ENCODE measurements at regions not wholly inside any gene's neighbourhood (a gene's known extent, or its start where the extent isn't known, plus 50 kb on each side); places are given as distances from the start of the nearest gene placed in this dataset.

- Mint-ChIP-seq H3K27me3 (no peaks in the 10 kb centered on the region), H3K27ac (no peak overlapping the region), H3K4me1 (ENCODE audit: low read depth) (no peaks in the 10 kb centered on the region), H3K9me3 (no peaks in the 10 kb centered on the region), H3K4me3 (no peak overlapping the region), H3K36me3 (ENCODE audit: low read depth) (no peaks in the 10 kb centered on the region)
These were observed 162.8 kb downstream of the ZIC5 start for GRCh38 chr13:99808786-99809185.

- Mint-ChIP-seq H3K36me3 (ENCODE audit: low read depth) (no peaks in the 10 kb centered on the region), H3K27me3 (no peaks in the 10 kb centered on the region), H3K27ac (no peak overlapping the region), H3K4me3 (no peak overlapping the region), H3K9me3 (no peaks in the 10 kb centered on the region), H3K4me1 (ENCODE audit: low read depth) (no peaks in the 10 kb centered on the region)
These were observed 164.9 kb downstream of the ZIC5 start for GRCh38 chr13:99806671-99807070.

GRCh38 chr13:99805361-99805760 is 166.2 kb downstream of the ZIC5 start:
- Mint-ChIP-seq H3K27me3 (no peaks in the 10 kb centered on the region), H3K36me3 (ENCODE audit: low read depth) (no peaks in the 10 kb centered on the region), H3K27ac (no peak overlapping the region), H3K4me3 (no peak overlapping the region), H3K4me1 (ENCODE audit: low read depth) (no peaks in the 10 kb centered on the region), H3K9me3 (no peaks in the 10 kb centered on the region)

- Mint-ChIP-seq H3K4me3 (no peak overlapping the region), H3K27me3 (no peaks in the 10 kb centered on the region), H3K27ac (no peak overlapping the region), H3K36me3 (ENCODE audit: low read depth) (no peaks in the 10 kb centered on the region), H3K9me3 (no peaks in the 10 kb centered on the region), H3K4me1 (ENCODE audit: low read depth) (no peaks in the 10 kb centered on the region)
These were observed 168.4 kb downstream of the ZIC5 start for GRCh38 chr13:99803141-99803540.

- H3K27me3 Mint-ChIP-seq, result no peaks in the 10 kb centered on the region
- H3K4me1 Mint-ChIP-seq (ENCODE audit: low read depth), result no peaks in the 10 kb centered on the region
- no peaks in the 10 kb centered on the region for H3K9me3 Mint-ChIP-seq
These were observed 169.2 kb downstream of the ZIC5 start for GRCh38 chr13:99802416-99802815.

GRCh38 chr13:99800951-99801350 is 170.6 kb downstream of the ZIC5 start:
- H3K4me1 Mint-ChIP-seq (ENCODE audit: low read depth), result no peaks in the 10 kb centered on the region

More at GRCh38 chr13:99802416-99802815, 169.2 kb downstream of the ZIC5 start:
- no peaks in the 10 kb centered on the region for H3K36me3 Mint-ChIP-seq (ENCODE audit: low read depth)
- no peak overlapping the region for H3K4me3 Mint-ChIP-seq
- no peak overlapping the region for H3K27ac Mint-ChIP-seq

GRCh38 chr13:99800011-99800410 is 171.6 kb downstream of the ZIC5 start:
- Mint-ChIP-seq H3K4me1 (ENCODE audit: low read depth) (no peaks in the 10 kb centered on the region), H3K9me3 (no peaks in the 10 kb centered on the region), H3K4me3 (no peak overlapping the region), H3K36me3 (ENCODE audit: low read depth) (no peaks in the 10 kb centered on the region), H3K27me3 (no peaks in the 10 kb centered on the region), H3K27ac (no peak overlapping the region)

More at GRCh38 chr13:99800951-99801350, 170.6 kb downstream of the ZIC5 start:
- Mint-ChIP-seq H3K27ac (no peak overlapping the region), H3K9me3 (no peaks in the 10 kb centered on the region), H3K36me3 (ENCODE audit: low read depth) (no peaks in the 10 kb centered on the region), H3K4me3 (no peak overlapping the region), H3K27me3 (no peaks in the 10 kb centered on the region)

- no peak overlapping the region for H3K4me3 Mint-ChIP-seq
- H3K27me3 Mint-ChIP-seq, result no peaks in the 10 kb centered on the region
These were observed 172.8 kb downstream of the ZIC5 start for GRCh38 chr13:99798756-99799155.

GRCh38 chr13:99797691-99798090 is 173.9 kb downstream of the ZIC5 start:
- Mint-ChIP-seq H3K4me3 (no peak overlapping the region), H3K36me3 (ENCODE audit: low read depth) (no peaks in the 10 kb centered on the region), H3K27ac (no peak overlapping the region), H3K4me1 (ENCODE audit: low read depth) (no peaks in the 10 kb centered on the region), H3K9me3 (no peaks in the 10 kb centered on the region), H3K27me3 (no peaks in the 10 kb centered on the region)

More at GRCh38 chr13:99798756-99799155, 172.8 kb downstream of the ZIC5 start:
- Mint-ChIP-seq H3K27ac (no peak overlapping the region), H3K9me3 (no peaks in the 10 kb centered on the region), H3K36me3 (ENCODE audit: low read depth) (no peaks in the 10 kb centered on the region), H3K4me1 (ENCODE audit: low read depth) (no peaks in the 10 kb centered on the region)

GRCh38 chr13:99796175-99796819 is 175.3 kb downstream of the ZIC5 start:
- no peaks in the 10 kb centered on the region for H3K27me3 Mint-ChIP-seq
- H3K27ac Mint-ChIP-seq, result no peak overlapping the region
- no peaks in the 10 kb centered on the region for H3K36me3 Mint-ChIP-seq (ENCODE audit: low read depth)
- H3K4me1 Mint-ChIP-seq (ENCODE audit: low read depth), result no peaks in the 10 kb centered on the region
- H3K4me3 Mint-ChIP-seq, result no peak overlapping the region
- H3K9me3 Mint-ChIP-seq, result no peaks in the 10 kb centered on the region

- H3K36me3 Mint-ChIP-seq (ENCODE audit: low read depth), result peaks cover 3% of the 10 kb centered on the region
- H3K9me3 Mint-ChIP-seq, result no peaks in the 10 kb centered on the region
- H3K27ac Mint-ChIP-seq, result no peak overlapping the region
- no peaks in the 10 kb centered on the region for H3K4me1 Mint-ChIP-seq (ENCODE audit: low read depth)
- H3K4me3 Mint-ChIP-seq, result no peak overlapping the region
- no peaks in the 10 kb centered on the region for H3K27me3 Mint-ChIP-seq
These were observed 179.3 kb downstream of the ZIC5 start for GRCh38 chr13:99792079-99792921.

- H3K4me3 Mint-ChIP-seq, result no peak overlapping the region
- no peak overlapping the region for H3K27ac Mint-ChIP-seq
- H3K4me1 Mint-ChIP-seq (ENCODE audit: low read depth), result no peaks in the 10 kb centered on the region
- H3K9me3 Mint-ChIP-seq, result peaks cover 11% of the 10 kb centered on the region
- peaks cover 20% of the 10 kb centered on the region for H3K36me3 Mint-ChIP-seq (ENCODE audit: low read depth)
- H3K27me3 Mint-ChIP-seq, result no peaks in the 10 kb centered on the region
These were observed 188.9 kb downstream of the ZIC5 start for GRCh38 chr13:99782669-99783068.

GRCh38 chr13:99778500-99778899 is 193.1 kb downstream of the ZIC5 start:
- Mint-ChIP-seq H3K4me3 (no peak overlapping the region), H3K36me3 (ENCODE audit: low read depth) (peaks cover 20% of the 10 kb centered on the region), H3K9me3 (peaks cover 11% of the 10 kb centered on the region), H3K4me1 (ENCODE audit: low read depth) (no peaks in the 10 kb centered on the region), H3K27ac (no peak overlapping the region), H3K27me3 (no peaks in the 10 kb centered on the region)

- H3K36me3 Mint-ChIP-seq (ENCODE audit: low read depth), result peaks cover 25% of the 10 kb centered on the region
- peaks cover 10% of the 10 kb centered on the region for H3K9me3 Mint-ChIP-seq
- no peak overlapping the region for H3K4me3 Mint-ChIP-seq
- no peaks in the 10 kb centered on the region for H3K27me3 Mint-ChIP-seq
- H3K27ac Mint-ChIP-seq, result no peak overlapping the region
- no peaks in the 10 kb centered on the region for H3K4me1 Mint-ChIP-seq (ENCODE audit: low read depth)
These were observed 193.7 kb downstream of the ZIC5 start for GRCh38 chr13:99777873-99778272.

- Mint-ChIP-seq H3K4me1 (ENCODE audit: low read depth) (no peaks in the 10 kb centered on the region), H3K9me3 (no peaks in the 10 kb centered on the region), H3K4me3 (no peak overlapping the region), H3K36me3 (ENCODE audit: low read depth) (peaks cover 13% of the 10 kb centered on the region), H3K27me3 (no peaks in the 10 kb centered on the region), H3K27ac (no peak overlapping the region)
These were observed 196.9 kb downstream of the ZIC5 start for GRCh38 chr13:99774644-99775043.
